Vagina (tissue), 2 donors: ENCODE measurements at regions not wholly inside any gene's neighbourhood (a gene's known extent, or its start where the extent isn't known, plus 50 kb on each side); places are given as distances from the start of the nearest gene placed in this dataset.

Experiments
- POLR2A ChIP-seq, 2 donors: fragments of 450-650 bp; IDR thresholded peaks; one replicate each; pipeline ENCODE4 v1.6.1; 2017; ENCODE audit warnings: antibody characterized with exemption in 2 of 2, mild to moderate bottlenecking in 2 of 2, moderate library complexity in 2 of 2
- POLR2AphosphoS5 ChIP-seq, 2 donors: sonication (generic); formaldehyde crosslinking; IDR thresholded peaks; one replicate each; pipeline ENCODE4 v1.9.0; 2017; ENCODE audit warnings: antibody characterized with exemption in 2 of 2, mild to moderate bottlenecking in 2 of 2, low read depth in 1 of 2; ENCODE audit not compliant: insufficient read depth in 1 of 2
- TF ChIP-seq, protein P1 (sequence below), 3 experiments: fragments of 450-650 bp in 2 of 3; fragments of 200-600 bp in 1 of 3; sonication (generic) in 1 of 3; IDR thresholded peaks; one replicate each; pipeline ENCODE4 v1.5.1; 2017 to 2019; ENCODE audit warnings: antibody characterized with exemption in 3 of 3, mild to moderate bottlenecking in 2 of 3, moderate library complexity in 2 of 3

DNA sequence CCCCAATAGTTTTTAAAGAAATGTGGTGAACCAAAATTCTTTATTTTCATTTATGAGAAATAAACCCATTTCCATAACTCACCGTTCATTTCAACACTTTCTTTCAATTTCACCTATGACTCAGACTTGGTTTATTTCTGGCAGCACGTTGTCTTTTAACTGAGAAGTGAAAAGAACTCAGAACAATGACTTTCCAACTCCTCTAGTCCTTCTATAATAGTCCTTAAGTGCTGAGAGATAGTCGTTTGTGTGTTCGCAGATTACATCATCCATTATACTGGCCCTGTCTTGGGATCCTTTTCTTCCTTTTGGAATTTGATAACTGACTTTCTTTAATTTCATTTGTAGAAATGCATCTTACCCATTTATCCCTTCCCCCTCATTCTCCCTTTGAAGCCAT, 113.6 kb downstream of the GLUD2 start:
- TF ChIP-seq, protein P1, sequence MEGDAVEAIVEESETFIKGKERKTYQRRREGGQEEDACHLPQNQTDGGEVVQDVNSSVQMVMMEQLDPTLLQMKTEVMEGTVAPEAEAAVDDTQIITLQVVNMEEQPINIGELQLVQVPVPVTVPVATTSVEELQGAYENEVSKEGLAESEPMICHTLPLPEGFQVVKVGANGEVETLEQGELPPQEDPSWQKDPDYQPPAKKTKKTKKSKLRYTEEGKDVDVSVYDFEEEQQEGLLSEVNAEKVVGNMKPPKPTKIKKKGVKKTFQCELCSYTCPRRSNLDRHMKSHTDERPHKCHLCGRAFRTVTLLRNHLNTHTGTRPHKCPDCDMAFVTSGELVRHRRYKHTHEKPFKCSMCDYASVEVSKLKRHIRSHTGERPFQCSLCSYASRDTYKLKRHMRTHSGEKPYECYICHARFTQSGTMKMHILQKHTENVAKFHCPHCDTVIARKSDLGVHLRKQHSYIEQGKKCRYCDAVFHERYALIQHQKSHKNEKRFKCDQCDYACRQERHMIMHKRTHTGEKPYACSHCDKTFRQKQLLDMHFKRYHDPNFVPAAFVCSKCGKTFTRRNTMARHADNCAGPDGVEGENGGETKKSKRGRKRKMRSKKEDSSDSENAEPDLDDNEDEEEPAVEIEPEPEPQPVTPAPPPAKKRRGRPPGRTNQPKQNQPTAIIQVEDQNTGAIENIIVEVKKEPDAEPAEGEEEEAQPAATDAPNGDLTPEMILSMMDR (IDR thresholded peaks at IDR 0.05) = no peak
- TF ChIP-seq POLR2A (IDR thresholded peaks at IDR 0.05) (no peak), POLR2AphosphoS5 (IDR thresholded peaks at IDR 0.05; ENCODE audit: insufficient read depth in 1 of 2, low read depth in 1 of 2) (no peak)
